ENCODE measurements at regions not wholly inside any gene's neighbourhood (a gene's known extent, or its start where the extent isn't known, plus 50 kb on each side); places are given as distances from the start of the nearest gene placed in this dataset.

DNA sequence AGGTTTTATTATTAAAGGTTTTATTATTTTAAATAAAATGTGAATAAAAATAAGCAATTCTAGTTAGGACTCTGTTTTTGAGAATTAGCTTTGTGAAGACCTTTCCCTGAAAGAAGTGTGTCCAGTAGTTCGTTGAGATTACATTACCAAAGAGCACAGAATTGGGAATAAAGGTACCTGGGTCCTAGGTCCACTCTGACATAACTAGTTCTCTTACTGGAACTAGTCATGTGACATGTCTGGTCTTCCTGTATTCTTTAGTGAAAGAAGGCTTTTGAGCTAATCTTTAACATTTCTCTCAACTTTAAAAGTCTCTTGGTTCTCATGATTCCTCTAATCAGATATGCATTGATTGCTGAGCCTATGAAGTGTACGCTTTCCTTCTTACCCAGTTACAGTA, 292.0 kb upstream of the SMIM31 start:
- peaks cover 5% of the 10 kb centered on the region in 2 donors for H3K9me3 ChIP-seq (replicated peaks in 1 of 2; ENCODE audit: control insufficient read depth in 1 of 2, insufficient read depth in 1 of 2, low read length in 2 of 2)
- no peaks in the 10 kb centered on the region for H3K4me1 Mint-ChIP-seq
- H3K4me3 Mint-ChIP-seq = no peak overlapping the region
- no peaks in the 10 kb centered on the region for H3K36me3 ChIP-seq (replicated peaks in 1 of 2; ENCODE audit: control insufficient read depth in 1 of 2, insufficient read depth in 2 of 2, low read length in 2 of 2)
- no peak overlapping the region for H3K27ac Mint-ChIP-seq
- no peak overlapping the region for H3K27ac ChIP-seq (ENCODE audit: low read depth in 1 of 2, low read length in 2 of 2)
- H3K36me3 Mint-ChIP-seq = no peaks in the 10 kb centered on the region
- H2AFZ ChIP-seq (ENCODE audit: insufficient read depth, low read depth, low read length, poor library complexity, severe bottlenecking) = no peak overlapping the region
- H3K4me2 ChIP-seq (replicated peaks; ENCODE audit: extremely low read depth, low read length, poor library complexity, severe bottlenecking) = no peak overlapping the region
- H3K27me3 ChIP-seq (ENCODE audit: control insufficient read depth in 2 of 2, insufficient read depth in 2 of 2, low read length in 2 of 2) = no peaks in the 10 kb centered on the region
- peaks cover 0 to 7% (median 2%) of the 10 kb centered on the region in 7 donors for H3K9me3 Mint-ChIP-seq
- TF ChIP-seq, protein P1, sequence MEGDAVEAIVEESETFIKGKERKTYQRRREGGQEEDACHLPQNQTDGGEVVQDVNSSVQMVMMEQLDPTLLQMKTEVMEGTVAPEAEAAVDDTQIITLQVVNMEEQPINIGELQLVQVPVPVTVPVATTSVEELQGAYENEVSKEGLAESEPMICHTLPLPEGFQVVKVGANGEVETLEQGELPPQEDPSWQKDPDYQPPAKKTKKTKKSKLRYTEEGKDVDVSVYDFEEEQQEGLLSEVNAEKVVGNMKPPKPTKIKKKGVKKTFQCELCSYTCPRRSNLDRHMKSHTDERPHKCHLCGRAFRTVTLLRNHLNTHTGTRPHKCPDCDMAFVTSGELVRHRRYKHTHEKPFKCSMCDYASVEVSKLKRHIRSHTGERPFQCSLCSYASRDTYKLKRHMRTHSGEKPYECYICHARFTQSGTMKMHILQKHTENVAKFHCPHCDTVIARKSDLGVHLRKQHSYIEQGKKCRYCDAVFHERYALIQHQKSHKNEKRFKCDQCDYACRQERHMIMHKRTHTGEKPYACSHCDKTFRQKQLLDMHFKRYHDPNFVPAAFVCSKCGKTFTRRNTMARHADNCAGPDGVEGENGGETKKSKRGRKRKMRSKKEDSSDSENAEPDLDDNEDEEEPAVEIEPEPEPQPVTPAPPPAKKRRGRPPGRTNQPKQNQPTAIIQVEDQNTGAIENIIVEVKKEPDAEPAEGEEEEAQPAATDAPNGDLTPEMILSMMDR (IDR thresholded peaks at IDR 0.05) = no peak
- no peaks in the 10 kb centered on the region for H3K4me1 ChIP-seq (ENCODE audit: control insufficient read depth in 1 of 2, insufficient read depth in 2 of 2, low read length in 2 of 2)
- WGBS (ENCODE audit: insufficient coverage) = no CpG with 5 or more reads among the region's 2 CpGs
- intact Hi-C loops (cut with micrococcal nuclease) = no loop called here
- H4K20me1 ChIP-seq (ENCODE audit: insufficient read depth, low read length) = no peaks in the 10 kb centered on the region
- no peak overlapping the region for H3K4me3 ChIP-seq (replicated peaks in 1 of 3; ENCODE audit: low read depth in 2 of 3, low read length in 3 of 3)
- DNase-seq = no peak
- no peaks in the 10 kb centered on the region for H3K27me3 Mint-ChIP-seq (ENCODE audit: low read depth in 3 of 3)
- H3K79me2 ChIP-seq (ENCODE audit: insufficient read depth, low read length) = no peaks in the 10 kb centered on the region
- H3K9ac ChIP-seq (ENCODE audit: insufficient read depth, low read length, poor library complexity, severe bottlenecking) = no peak overlapping the region

DNA sequence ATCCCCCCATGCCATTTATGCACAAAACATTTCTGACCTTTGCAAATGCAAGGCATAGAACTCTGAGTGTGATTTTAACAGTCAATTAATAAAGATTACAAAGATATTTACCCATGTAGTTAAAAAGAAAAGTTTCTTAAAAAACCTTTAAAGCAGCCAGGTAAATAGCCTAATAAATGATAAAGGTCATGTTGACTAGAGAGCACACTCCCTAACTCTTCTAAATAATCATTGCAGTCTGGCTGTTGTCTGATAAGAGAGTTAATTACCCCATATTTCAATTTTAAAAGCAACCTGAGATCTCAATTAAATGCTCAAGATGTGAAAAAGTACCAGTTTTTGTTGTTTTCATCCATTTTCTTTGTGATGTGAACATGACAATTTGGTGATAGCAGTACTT, 291.5 kb upstream of the SMIM31 start:
- H3K4me1 Mint-ChIP-seq = no peaks in the 10 kb centered on the region
- Histone ChIP-seq H3K36me3 (replicated peaks in 1 of 2; ENCODE audit: control insufficient read depth in 1 of 2, insufficient read depth in 2 of 2, low read length in 2 of 2) (no peaks in the 10 kb centered on the region), H3K27ac (ENCODE audit: low read depth in 1 of 2, low read length in 2 of 2) (no peak overlapping the region), H3K27me3 (ENCODE audit: control insufficient read depth in 2 of 2, insufficient read depth in 2 of 2, low read length in 2 of 2) (no peaks in the 10 kb centered on the region), H3K9me3 (replicated peaks in 1 of 2; ENCODE audit: control insufficient read depth in 1 of 2, insufficient read depth in 1 of 2, low read length in 2 of 2) (peaks cover 5% of the 10 kb centered on the region in 2 donors), H4K20me1 (ENCODE audit: insufficient read depth, low read length) (no peaks in the 10 kb centered on the region), H3K4me3 (replicated peaks in 1 of 3; ENCODE audit: low read depth in 2 of 3, low read length in 3 of 3) (no peak overlapping the region), H2AFZ (ENCODE audit: insufficient read depth, low read depth, low read length, poor library complexity, severe bottlenecking) (no peak overlapping the region), H3K4me1 (ENCODE audit: control insufficient read depth in 1 of 2, insufficient read depth in 2 of 2, low read length in 2 of 2) (no peaks in the 10 kb centered on the region), H3K79me2 (ENCODE audit: insufficient read depth, low read length) (no peaks in the 10 kb centered on the region), H3K4me2 (replicated peaks; ENCODE audit: extremely low read depth, low read length, poor library complexity, severe bottlenecking) (no peak overlapping the region), H3K9ac (ENCODE audit: insufficient read depth, low read length, poor library complexity, severe bottlenecking) (no peak overlapping the region)
- H3K9me3 Mint-ChIP-seq = peaks cover 0 to 7% (median 1%) of the 10 kb centered on the region in 7 donors
- H3K36me3 Mint-ChIP-seq = no peaks in the 10 kb centered on the region
- H3K27me3 Mint-ChIP-seq (ENCODE audit: low read depth in 3 of 3) = no peaks in the 10 kb centered on the region
- intact Hi-C loops (cut with micrococcal nuclease) = no loop called here
- H3K27ac Mint-ChIP-seq = no peak overlapping the region
- TF ChIP-seq, protein P1 (IDR thresholded peaks at IDR 0.05) = no peak
- H3K4me3 Mint-ChIP-seq = no peak overlapping the region
- no peak for DNase-seq

All from CD14-positive monocyte (primary cell).